GM12878 (cell line): ENCODE measurements at regions not wholly inside any gene's neighbourhood (a gene's known extent, or its start where the extent isn't known, plus 50 kb on each side); places are given as distances from the start of the nearest gene placed in this dataset.

Source experiments
- ATAC-seq: fragments of 200-7000 bp; cut with Tn5 transposase; 3 replicates; pipeline ENCODE4 v1.9.1; 2020; ENCODE audit warnings: mild to moderate bottlenecking, moderate library complexity
- BruUV-seq: library from RNA; stranded (reverse); fragments of 400-500 nt; replicated peaks from 2 replicates; lab custom pipeline; 2021; lab: Mats Ljungman, UMichigan
- CTCF ChIA-PET: fragments of 300-600 bp; sonication (Branson Sonifier 250); formaldehyde crosslinking; extraction: SDS; loops from one replicate; lab custom pipeline; 2021; ENCODE audit warnings: inconsistent platforms; lab: Yijun Ruan, JAX
- POLR2A ChIA-PET: fragments of 350-600 bp; formaldehyde crosslinking; extraction: SDS; loops from one replicate; lab custom pipeline; 2021; ENCODE audit warnings: inconsistent platforms; lab: Charles Lee
- RAD21 ChIA-PET: fragments of 300-600 bp; sonication (Branson Sonifier 250); formaldehyde crosslinking; loops from one replicate; lab custom pipeline; 2023; ENCODE audit warnings: antibody characterized with exemption; ENCODE audit not compliant: unreplicated experiment; lab: Charles Lee
- SMC1A ChIA-PET: fragments of 300-600 bp; sonication (Branson Sonifier 250); formaldehyde crosslinking; loops from one replicate; lab custom pipeline; 2023; ENCODE audit not compliant: unreplicated experiment, uncharacterized antibody; lab: Charles Lee
- DNase-seq: peaks from one replicate; pipeline ENCODE4 v3.0.0-alpha.2; 2011; ENCODE audit warnings: low read depth, low spot score
- FAIRE-seq: peaks from 3 replicates; lab custom pipeline; 2011; peaks lifted over from hg19 to GRCh38; lab: Jason Lieb, UNC
- H2AFZ ChIP-seq: 2 replicates; pipeline ENCODE4 v1.6.0; 2011; ENCODE audit warnings: low read depth, low read length, control low read depth; ENCODE audit not compliant: control insufficient read depth
- H3K27ac ChIP-seq: 2 replicates; pipeline ENCODE4 v1.5.1; 2011; ENCODE audit warnings: control low read depth; ENCODE audit not compliant: control insufficient read depth, insufficient read depth
- H3K27me3 ChIP-seq, 2 experiments: replicated peaks in 1 of 2; 2 replicates each; pipeline versions ENCODE4 v1.6.0 to v1.6.1; 2011; ENCODE audit warnings: low read length in 1 of 2; ENCODE audit not compliant: control insufficient read depth in 2 of 2, insufficient read depth in 2 of 2
- H3K36me3 ChIP-seq, 2 experiments: 2 replicates each; pipeline ENCODE4 v1.5.1; 2011; ENCODE audit warnings: low read length in 1 of 2; ENCODE audit not compliant: control insufficient read depth in 2 of 2, insufficient read depth in 2 of 2
- H3K4me1 ChIP-seq: 2 replicates; pipeline ENCODE4 v1.6.1; 2011; ENCODE audit warnings: mild to moderate bottlenecking, low read length, moderate library complexity, mixed read lengths; ENCODE audit not compliant: control insufficient read depth, insufficient read depth
- H3K4me2 ChIP-seq: 2 replicates; pipeline ENCODE4 v1.6.0; 2011; ENCODE audit warnings: control low read depth; ENCODE audit not compliant: control insufficient read depth, insufficient read depth
- H3K4me3 ChIP-seq: fragments of 200-600 bp; sonication (generic); 2 replicates; pipeline ENCODE4 v1.5.1; 2016
- H3K79me2 ChIP-seq: 2 replicates; pipeline ENCODE4 v1.6.0; 2011; ENCODE audit warnings: low read length; ENCODE audit not compliant: control insufficient read depth, insufficient read depth
- H3K9ac ChIP-seq: 2 replicates; pipeline ENCODE4 v1.8.0; 2011; ENCODE audit warnings: low read length, control low read depth, mixed read lengths; ENCODE audit not compliant: control insufficient read depth, insufficient read depth
- H3K9me3 ChIP-seq: replicated peaks from 3 replicates; pipeline ENCODE4 v1.5.1; 2011; ENCODE audit warnings: mild to moderate bottlenecking, low read length; ENCODE audit not compliant: control insufficient read depth, insufficient read depth
- H4K20me1 ChIP-seq: 2 replicates; pipeline ENCODE4 v1.6.0; 2011; ENCODE audit not compliant: control insufficient read depth, insufficient read depth
- BHLHE40 ChIP-seq, 2 experiments: fragments of 450-650 bp in 1 of 2; IDR thresholded peaks; 2 replicates each; pipeline ENCODE4 v1.6.1; 2011 to 2017; ENCODE audit warnings: low read depth in 2 of 2, borderline replicate concordance in 1 of 2, improper control_type of control experiment in 1 of 2, low read length in 1 of 2, mild to moderate bottlenecking in 1 of 2
- CEBPZ ChIP-seq: fragments of 150-350 bp; IDR thresholded peaks from 2 replicates; pipeline ENCODE4 v1.6.1; 2016; ENCODE audit warnings: low read depth, low read length
- EGR1 ChIP-seq, 2 experiments: IDR thresholded peaks; 1 replicate in 1 of 2; 2 replicates in 1 of 2; pipeline ENCODE4 v1.6.1; 2011 to 2012; ENCODE audit warnings: low read depth in 2 of 2, low read length in 2 of 2, borderline replicate concordance in 1 of 2, mild to moderate bottlenecking in 1 of 2, moderate library complexity in 1 of 2
- HCFC1 ChIP-seq: fragments of 150-350 bp; IDR thresholded peaks from 2 replicates; pipeline ENCODE4 v1.6.1; 2014; ENCODE audit warnings: low read length
- NR2C2 ChIP-seq: IDR thresholded peaks from 2 replicates; pipeline ENCODE4 v1.6.1; 2011; ENCODE audit warnings: borderline replicate concordance, low read depth; ENCODE audit not compliant: control insufficient read depth, insufficient read length
- PML ChIP-seq: IDR thresholded peaks from 2 replicates; pipeline ENCODE4 v1.6.1; 2012; ENCODE audit warnings: low read length, inconsistent platforms
- SIN3A ChIP-seq: IDR thresholded peaks from 2 replicates; pipeline ENCODE4 v1.6.1; 2012; ENCODE audit warnings: low read depth, low read length, improper control_type of control experiment
- SMAD1 ChIP-seq: fragments of 450-650 bp; IDR thresholded peaks from 2 replicates; pipeline ENCODE4 v1.6.1; 2018; ENCODE audit warnings: mild to moderate bottlenecking, low read depth; ENCODE audit not compliant: partially characterized antibody
- SP1 ChIP-seq: IDR thresholded peaks from one replicate; pipeline ENCODE4 v1.6.1; 2011; ENCODE audit warnings: low read depth, low read length
- TBL1XR1 ChIP-seq: IDR thresholded peaks from 2 replicates; pipeline ENCODE4 v1.6.1; 2012; ENCODE audit warnings: low read depth, low read length, improper control_type of control experiment
- ZBED1 ChIP-seq: IDR thresholded peaks from 2 replicates; pipeline ENCODE4 v1.6.1; 2016; ENCODE audit warnings: borderline replicate concordance
- ZNF207 ChIP-seq: fragments of 450-650 bp; IDR thresholded peaks from 2 replicates; pipeline ENCODE4 v1.6.1; 2014; ENCODE audit warnings: antibody characterized with exemption, mild to moderate bottlenecking, borderline replicate concordance
- ZNF24 ChIP-seq: fragments of 450-650 bp; IDR thresholded peaks from 2 replicates; pipeline ENCODE4 v1.6.1; 2017; ENCODE audit warnings: antibody characterized with exemption, mild to moderate bottlenecking
- WGBS: methylation state at CpG from one replicate; pipeline ENCODE4 v1.1.6; 2016; ENCODE audit warnings: low lambda C conversion rate; ENCODE audit not compliant: insufficient replicate concordance, insufficient coverage; ENCODE audit errors: missing lambda C conversion rate; 5-methylcytosine and 5-hydroxymethylcytosine counted together
- in situ Hi-C: fragments of 300-500 bp; cut with MboI; formaldehyde crosslinking; loops from 9 replicates; pipeline ENCODE4 v1.14.3; 2018; ENCODE audit warnings: mixed read lengths
- intact Hi-C: fragments of 100-400 bp; cut with micrococcal nuclease; formaldehyde crosslinking; loops from one replicate; pipeline ENCODE4 v1.14.2; 2022; ENCODE audit not compliant: unreplicated experiment

- TF ChIP-seq BHLHE40 (IDR thresholded peaks at IDR 0.05; ENCODE audit: borderline replicate concordance in 1 of 2, low read depth in 2 of 2, low read length in 1 of 2) (no peak), EGR1 (IDR thresholded peaks at IDR 0.05; ENCODE audit: borderline replicate concordance in 1 of 2, low read depth in 2 of 2, low read length in 2 of 2) (no peak), ZBED1 (no peak), SP1 (no peak), NR2C2 (no peak), HCFC1 (no peak), PML (no peak), SMAD1 (no peak), ZNF24 (no peak), SIN3A (no peak), ZNF207 (no peak), CEBPZ (no peak), TBL1XR1 (no peak)
- Histone ChIP-seq H3K4me1 (no peaks in the 10 kb centered on the region), H3K4me2 (no peak overlapping the region), H3K27me3 (no peaks in the 10 kb centered on the region), H3K9me3 (no peaks in the 10 kb centered on the region), H3K79me2 (no peaks in the 10 kb centered on the region), H3K9ac (no peak overlapping the region), H4K20me1 (no peaks in the 10 kb centered on the region), H2AFZ (no peak overlapping the region), H3K4me3 (no peak overlapping the region), H3K27ac (no peak overlapping the region), H3K36me3 (no peaks in the 10 kb centered on the region)
- DNase-seq = no peak
- in situ Hi-C loops = no loop called here
- ChIA-PET SMC1A (no interaction called here), POLR2A (no interaction called here), RAD21 (no interaction called here), CTCF (no interaction called here)
- BruUV-seq = no TSS peak
- FAIRE-seq = no peak
- intact Hi-C loops = no loop called here
- no peak for ATAC-seq
- 32% methylated on average over 5 of the region's 5 CpGs for WGBS
These were observed 1584.3 kb upstream of the ACVR2A start for GRCh38 chr2:146260551-146260950.
